ENCODE measurements at regions not wholly inside any gene's neighbourhood (a gene's known extent, or its start where the extent isn't known, plus 50 kb on each side); places are given as distances from the start of the nearest gene placed in this dataset.
"Not testable (repeated sequence)": the region's sequence is repeated elsewhere in the genome, so short reads cannot be mapped to it uniquely, and the experiment has no call there.

DNA sequence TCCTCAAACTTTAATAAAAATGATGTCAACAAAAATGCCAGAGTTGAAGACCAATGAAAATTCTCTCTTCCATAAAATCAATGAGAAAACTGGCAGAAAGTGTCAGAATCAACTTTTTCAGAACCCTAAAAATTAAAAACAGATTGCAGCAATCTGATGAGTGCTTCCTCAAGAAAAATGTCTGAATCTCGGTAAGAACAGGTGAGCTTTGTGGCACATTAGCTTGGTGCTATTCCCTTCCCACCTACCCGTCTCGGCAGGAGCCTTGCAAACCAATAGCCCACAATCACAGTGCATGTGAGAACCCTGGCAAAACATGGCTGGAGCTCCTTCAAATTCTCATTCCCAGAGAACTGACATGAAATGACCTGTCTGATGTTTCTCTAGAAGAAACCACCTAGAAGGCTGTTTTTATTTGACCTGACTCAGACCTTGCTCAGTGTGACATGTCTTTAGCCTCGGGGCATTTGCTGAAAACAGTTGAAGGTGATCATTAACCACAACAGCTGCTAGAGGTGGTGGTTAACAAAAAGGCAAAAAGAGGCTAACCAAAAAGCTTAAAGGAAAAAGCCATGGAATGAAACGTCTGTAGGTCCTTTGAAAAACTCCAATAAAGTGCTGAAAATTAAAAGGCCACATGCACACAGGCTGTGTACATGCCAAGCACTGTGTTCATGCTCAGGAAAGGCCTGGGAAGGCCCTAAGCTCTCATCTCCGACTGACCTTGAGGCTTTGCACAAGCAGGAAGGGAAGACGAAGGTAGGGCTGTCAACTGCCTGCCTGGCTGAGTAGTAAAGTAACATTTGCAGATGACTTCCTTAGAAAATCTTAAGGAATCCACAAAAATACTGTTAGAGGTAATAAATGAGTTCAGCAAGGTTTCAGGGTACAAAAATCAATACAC, 253.0 kb upstream of the NSMCE3 start:
- H3K27ac Mint-ChIP-seq, result no peak overlapping the region
- H3K4me1 Mint-ChIP-seq (ENCODE audit: low read depth), result no peaks in the 10 kb centered on the region
- H3K9me3 Mint-ChIP-seq (ENCODE audit: low read depth), result peaks cover 9% of the 10 kb centered on the region
- peaks cover 9% of the 10 kb centered on the region for H3K27me3 Mint-ChIP-seq
- no peak overlapping the region for H3K4me3 Mint-ChIP-seq
- no peaks in the 10 kb centered on the region for H3K36me3 Mint-ChIP-seq

DNA sequence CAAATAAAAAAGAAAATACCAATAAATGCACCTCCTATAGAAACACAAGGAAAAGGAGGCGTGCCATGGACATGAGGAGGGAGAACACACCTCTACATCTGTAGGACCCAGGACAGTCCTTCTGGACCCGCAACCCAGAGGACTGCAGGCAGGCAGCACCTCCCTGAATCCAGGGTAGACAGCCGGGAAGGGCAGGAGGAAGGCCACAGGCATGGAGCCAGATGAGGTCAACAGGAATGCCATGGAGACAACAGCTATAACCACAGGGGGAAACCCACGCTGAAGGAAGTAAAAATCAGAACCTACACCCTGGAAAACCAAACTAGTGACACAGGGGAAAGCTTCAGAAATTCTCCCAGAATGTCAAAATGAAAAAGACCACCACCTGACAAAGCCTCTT, 248.8 kb upstream of the NSMCE3 start:
- Mint-ChIP-seq H3K36me3 (no peaks in the 10 kb centered on the region), H3K27ac (no peak overlapping the region), H3K4me1 (ENCODE audit: low read depth) (no peaks in the 10 kb centered on the region)

DNA sequence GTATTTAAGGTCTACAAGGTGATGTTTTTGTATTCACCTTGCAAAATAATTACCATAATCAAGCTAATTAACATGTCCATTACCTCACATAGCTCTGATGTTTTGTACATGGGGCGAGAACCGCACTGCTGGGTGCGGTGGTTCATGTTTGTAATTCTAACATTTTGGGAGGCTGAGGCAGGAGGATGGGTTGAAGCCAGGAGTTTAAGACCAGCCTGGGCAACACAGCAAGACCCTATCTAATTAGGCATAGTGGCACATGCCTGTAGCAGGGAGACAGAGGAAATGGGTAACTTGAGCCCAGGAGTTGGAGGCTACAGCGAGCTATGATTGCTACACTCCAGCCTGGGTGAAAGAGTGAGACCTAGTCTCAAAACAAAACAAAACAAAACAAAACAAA, 248.2 kb upstream of the NSMCE3 start:
- no peaks in the 10 kb centered on the region for H3K36me3 Mint-ChIP-seq
- H3K27me3 Mint-ChIP-seq, result peaks cover 6% of the 10 kb centered on the region
- no peaks in the 10 kb centered on the region for H3K4me1 Mint-ChIP-seq (ENCODE audit: low read depth)
- H3K9me3 Mint-ChIP-seq (ENCODE audit: low read depth), result peaks cover 10% of the 10 kb centered on the region
- H3K4me3 Mint-ChIP-seq, result no peak overlapping the region
- H3K27ac Mint-ChIP-seq, result no peak overlapping the region

More for the DNA sequence above, 248.8 kb upstream of the NSMCE3 start:
- Mint-ChIP-seq H3K4me3 (no peak overlapping the region), H3K9me3 (ENCODE audit: low read depth) (peaks cover 10% of the 10 kb centered on the region), H3K27me3 (peaks cover 10% of the 10 kb centered on the region)

DNA sequence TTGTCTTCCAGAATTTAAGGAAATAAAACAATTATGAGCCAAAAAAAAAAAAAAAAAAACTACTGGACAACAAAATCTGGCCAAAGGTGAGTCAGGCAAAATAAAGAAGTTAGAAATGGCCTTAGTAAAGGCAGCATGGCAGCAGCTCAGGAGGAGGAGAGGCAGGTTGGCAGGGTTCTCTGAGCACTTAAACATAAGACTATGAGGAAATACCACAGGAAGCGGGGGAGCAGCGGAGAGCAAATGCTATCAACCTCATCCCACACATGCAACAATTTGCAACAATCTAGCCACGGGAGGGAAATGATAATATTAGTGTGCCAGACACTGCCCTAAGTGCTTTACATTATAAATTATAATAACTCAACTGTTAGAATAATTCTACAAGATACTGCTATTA, 247.3 kb upstream of the NSMCE3 start:
- peaks cover 10% of the 10 kb centered on the region for H3K9me3 Mint-ChIP-seq (ENCODE audit: low read depth)
- no peaks in the 10 kb centered on the region for H3K4me1 Mint-ChIP-seq (ENCODE audit: low read depth)
- H3K36me3 Mint-ChIP-seq, result no peaks in the 10 kb centered on the region
- peaks cover 6% of the 10 kb centered on the region for H3K27me3 Mint-ChIP-seq
- no peak overlapping the region for H3K4me3 Mint-ChIP-seq
- H3K27ac Mint-ChIP-seq, result no peak overlapping the region

DNA sequence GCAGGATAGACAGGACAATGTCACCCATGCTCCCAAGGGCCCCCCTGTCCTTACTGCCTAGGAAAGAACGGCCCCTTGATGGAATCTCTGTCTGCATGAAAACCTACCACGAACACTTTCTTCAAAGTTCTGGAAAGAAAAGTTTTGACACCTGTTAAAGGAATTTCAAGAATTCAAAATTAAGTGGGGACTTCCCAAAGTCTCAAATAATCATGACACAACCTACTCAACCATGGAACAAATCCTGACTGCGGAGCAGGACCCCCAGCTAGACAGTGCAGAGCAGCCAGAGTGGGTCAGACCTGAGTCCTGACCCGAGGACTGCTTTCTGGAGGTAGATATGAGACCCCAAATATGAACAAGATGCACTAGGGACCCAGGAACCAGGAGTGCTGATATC, 245.3 kb upstream of the NSMCE3 start:
- no peak overlapping the region for H3K27ac Mint-ChIP-seq
- no peak overlapping the region for H3K4me3 Mint-ChIP-seq
- no peaks in the 10 kb centered on the region for H3K36me3 Mint-ChIP-seq
- H3K4me1 Mint-ChIP-seq (ENCODE audit: low read depth), result no peaks in the 10 kb centered on the region
- H3K27me3 Mint-ChIP-seq, result peaks cover 6% of the 10 kb centered on the region
- H3K9me3 Mint-ChIP-seq (ENCODE audit: low read depth), result peaks cover 10% of the 10 kb centered on the region

DNA sequence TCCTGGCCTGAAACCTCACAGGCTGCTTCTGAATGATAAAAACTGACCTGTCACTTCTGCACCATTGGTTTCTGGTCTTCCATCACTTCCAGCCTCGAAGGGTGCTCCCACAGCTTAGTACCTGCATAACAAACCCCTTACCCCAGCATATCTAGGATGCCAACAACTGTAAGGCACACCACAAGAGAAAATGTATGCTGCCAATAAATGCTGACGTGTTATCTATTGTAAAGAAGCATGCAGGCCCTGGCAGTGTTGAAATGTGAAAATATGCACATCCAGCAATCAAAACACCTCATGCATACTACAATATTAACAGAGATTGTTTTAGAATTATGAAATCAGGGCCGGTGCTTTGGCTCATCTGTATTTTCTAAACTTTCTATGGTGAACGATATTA, 242.0 kb upstream of the NSMCE3 start:
- Mint-ChIP-seq H3K27me3 (peaks cover 6% of the 10 kb centered on the region), H3K4me1 (ENCODE audit: low read depth) (no peaks in the 10 kb centered on the region), H3K9me3 (ENCODE audit: low read depth) (no peaks in the 10 kb centered on the region), H3K36me3 (no peaks in the 10 kb centered on the region), H3K4me3 (no peak overlapping the region), H3K27ac (no peak overlapping the region)

DNA sequence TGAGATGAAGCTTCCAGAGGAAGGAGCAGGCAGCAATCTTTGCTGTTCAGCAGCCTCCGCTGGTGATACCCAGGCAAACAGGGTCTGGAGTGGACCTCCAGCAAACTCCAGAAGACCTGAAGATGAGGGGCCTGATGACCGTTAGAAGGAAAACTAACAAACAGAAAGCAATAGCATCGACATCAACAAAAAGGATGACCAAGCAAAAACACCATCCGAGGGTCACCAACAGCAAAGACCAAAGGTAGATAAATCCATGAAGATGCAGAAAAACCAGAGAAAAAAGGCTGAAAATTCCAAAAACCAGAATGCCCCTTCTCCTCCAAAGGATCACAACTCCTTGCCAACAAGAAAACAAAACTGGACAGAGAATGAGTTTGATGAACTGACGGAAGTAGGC, 235.9 kb upstream of the NSMCE3 start:
- H3K4me3 Mint-ChIP-seq; H3K27ac Mint-ChIP-seq; H3K36me3 Mint-ChIP-seq; H3K4me1 Mint-ChIP-seq (ENCODE audit: low read depth); H3K9me3 Mint-ChIP-seq (ENCODE audit: low read depth): not testable (repeated sequence)
- peaks cover 23% of the 10 kb centered on the region for H3K27me3 Mint-ChIP-seq

DNA sequence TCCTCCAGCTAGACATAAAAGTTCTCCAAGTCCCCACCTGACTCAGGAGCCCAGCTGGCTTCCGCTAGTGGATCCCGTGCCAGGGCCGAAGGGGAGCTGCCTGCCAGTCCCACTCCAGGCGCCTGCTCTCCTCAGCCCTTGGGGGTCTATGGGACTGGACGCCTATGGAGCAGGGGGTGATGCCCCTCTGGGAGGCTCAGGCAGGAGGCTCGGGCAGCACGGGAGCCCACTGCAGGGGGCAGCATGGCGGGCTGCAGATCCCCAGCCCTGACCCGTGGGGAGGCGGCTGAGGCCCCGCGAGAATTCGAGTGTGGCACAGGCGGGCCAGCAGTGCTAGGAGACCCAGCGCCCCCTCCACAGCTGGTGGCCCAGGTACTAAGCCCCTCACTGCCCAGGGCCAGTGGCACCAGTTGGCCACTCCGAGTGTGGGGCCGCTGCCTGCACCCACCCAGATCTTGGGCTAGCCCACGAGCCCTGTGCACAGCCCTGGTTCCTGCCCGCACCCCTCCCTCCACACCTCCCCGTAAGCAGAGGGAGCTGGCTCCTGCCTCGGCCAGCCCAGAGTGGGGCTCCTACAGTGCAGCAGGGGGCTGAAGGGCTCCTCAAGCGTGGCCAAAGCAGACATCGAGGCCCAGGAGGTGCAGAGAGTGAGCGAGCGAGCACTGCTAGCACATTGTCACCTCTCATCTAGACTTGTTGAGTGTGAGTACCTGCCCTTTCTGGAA, 221.3 kb upstream of the NSMCE3 start:
- no peaks in the 10 kb centered on the region for H3K4me1 Mint-ChIP-seq (ENCODE audit: low read depth)
- H3K27me3 Mint-ChIP-seq, result peaks cover 2% of the 10 kb centered on the region
- H3K4me3 Mint-ChIP-seq, result no peak overlapping the region

DNA sequence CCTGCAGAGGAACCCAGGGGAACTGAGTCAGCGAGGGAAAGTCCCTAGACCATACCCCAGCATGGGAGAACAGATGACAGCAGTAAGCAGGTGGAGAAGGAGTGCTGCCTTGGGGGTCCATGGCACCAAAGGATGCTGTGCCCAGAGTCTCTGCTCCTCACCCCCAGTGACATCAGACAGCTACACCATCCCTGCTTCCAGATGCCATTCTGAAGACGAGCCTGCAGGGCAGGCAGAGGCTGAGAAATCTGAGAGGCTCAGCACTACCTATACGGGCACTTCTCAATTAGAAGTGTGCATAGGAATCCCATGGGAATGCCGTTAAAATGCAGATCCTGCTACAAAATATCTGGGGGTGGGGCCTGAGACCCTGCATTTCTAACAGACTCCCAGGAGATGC, 211.3 kb upstream of the NSMCE3 start:
- no peaks in the 10 kb centered on the region for H3K36me3 Mint-ChIP-seq
- peaks cover 4% of the 10 kb centered on the region for H3K27me3 Mint-ChIP-seq
- no peaks in the 10 kb centered on the region for H3K4me1 Mint-ChIP-seq (ENCODE audit: low read depth)
- no peak overlapping the region for H3K27ac Mint-ChIP-seq
- no peak overlapping the region for H3K4me3 Mint-ChIP-seq
- no peaks in the 10 kb centered on the region for H3K9me3 Mint-ChIP-seq (ENCODE audit: low read depth)

More for the DNA sequence above, 221.3 kb upstream of the NSMCE3 start:
- no peaks in the 10 kb centered on the region for H3K36me3 Mint-ChIP-seq
- H3K9me3 Mint-ChIP-seq (ENCODE audit: low read depth), result no peaks in the 10 kb centered on the region
- no peak overlapping the region for H3K27ac Mint-ChIP-seq

DNA sequence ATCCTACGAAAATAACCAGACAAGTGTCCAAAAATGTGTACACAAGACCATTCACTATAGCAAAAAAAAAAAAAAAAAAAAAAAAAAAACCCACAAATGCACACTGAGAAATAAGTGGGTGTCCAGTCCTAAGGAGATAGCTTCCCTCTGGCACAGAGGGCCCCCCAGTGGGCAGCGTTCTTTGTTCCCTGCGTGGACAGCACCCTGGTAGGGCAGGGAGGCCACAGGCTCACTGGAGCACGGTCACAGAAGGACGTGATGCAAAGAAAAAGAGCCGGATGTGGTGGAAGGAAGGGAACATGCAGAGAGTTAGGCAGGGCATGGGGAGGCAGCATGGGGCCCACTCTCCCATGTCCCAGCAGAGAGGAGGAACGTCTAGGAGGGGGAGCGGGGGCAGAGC, 210.7 kb upstream of the NSMCE3 start:
- H3K4me3 Mint-ChIP-seq, result no peak overlapping the region
- no peak overlapping the region for H3K27ac Mint-ChIP-seq
- no peaks in the 10 kb centered on the region for H3K9me3 Mint-ChIP-seq (ENCODE audit: low read depth)
- H3K27me3 Mint-ChIP-seq, result peaks cover 4% of the 10 kb centered on the region
- H3K36me3 Mint-ChIP-seq, result no peaks in the 10 kb centered on the region
- no peaks in the 10 kb centered on the region for H3K4me1 Mint-ChIP-seq (ENCODE audit: low read depth)

DNA sequence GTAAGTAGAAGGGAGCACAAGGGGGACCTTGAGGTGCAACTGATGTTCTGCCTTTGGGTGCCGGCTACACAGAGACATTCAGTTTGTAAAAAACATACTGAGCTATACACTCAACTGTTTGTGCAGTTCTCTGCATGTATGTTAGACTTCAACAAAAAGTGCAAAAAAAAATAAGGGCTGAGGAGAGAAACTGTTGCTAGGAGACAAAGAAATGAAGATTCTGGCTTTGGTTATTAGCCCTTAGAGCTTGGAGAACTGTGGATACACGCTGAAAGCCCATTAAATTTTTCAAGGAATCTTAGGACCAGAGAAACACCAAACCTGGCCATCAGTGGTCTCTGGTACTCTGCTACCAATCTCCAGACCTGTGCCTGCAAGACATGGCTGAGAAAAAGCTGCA, 207.6 kb upstream of the NSMCE3 start:
- H3K27ac Mint-ChIP-seq, result no peak overlapping the region
- no peaks in the 10 kb centered on the region for H3K36me3 Mint-ChIP-seq
- no peaks in the 10 kb centered on the region for H3K9me3 Mint-ChIP-seq (ENCODE audit: low read depth)
- H3K27me3 Mint-ChIP-seq, result peaks cover 4% of the 10 kb centered on the region
- no peak overlapping the region for H3K4me3 Mint-ChIP-seq
- no peaks in the 10 kb centered on the region for H3K4me1 Mint-ChIP-seq (ENCODE audit: low read depth)

DNA sequence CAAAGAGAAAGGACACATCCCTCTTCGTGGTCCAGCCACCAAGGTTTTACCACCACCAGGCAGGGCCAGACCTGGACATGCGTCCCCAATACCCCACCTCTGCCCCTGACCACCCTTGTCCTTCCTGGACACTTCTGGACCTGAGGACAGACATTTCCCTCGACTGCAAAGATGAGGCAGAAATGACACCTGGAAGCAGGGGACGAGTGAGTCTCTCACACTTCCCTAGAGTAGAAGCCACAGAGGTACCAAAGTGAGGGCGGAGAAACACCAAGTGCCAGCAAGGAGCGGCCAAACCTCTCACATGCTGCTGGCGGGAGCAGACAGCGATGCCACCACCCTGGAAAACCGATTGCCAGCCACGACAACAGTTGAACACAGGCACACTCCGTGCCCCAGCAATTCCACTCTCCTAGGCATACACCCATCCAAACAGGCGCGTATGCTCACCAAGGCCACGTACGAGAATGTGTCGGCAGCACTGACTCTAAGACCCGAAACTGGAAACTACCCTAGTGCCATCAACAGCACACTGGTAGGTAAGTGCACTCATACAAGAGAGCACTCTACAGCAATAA, 207.0 kb upstream of the NSMCE3 start:
- Mint-ChIP-seq H3K27me3 (peaks cover 4% of the 10 kb centered on the region), H3K36me3 (no peaks in the 10 kb centered on the region), H3K27ac (no peak overlapping the region), H3K4me3 (no peak overlapping the region), H3K4me1 (ENCODE audit: low read depth) (no peaks in the 10 kb centered on the region), H3K9me3 (ENCODE audit: low read depth) (no peaks in the 10 kb centered on the region)

DNA sequence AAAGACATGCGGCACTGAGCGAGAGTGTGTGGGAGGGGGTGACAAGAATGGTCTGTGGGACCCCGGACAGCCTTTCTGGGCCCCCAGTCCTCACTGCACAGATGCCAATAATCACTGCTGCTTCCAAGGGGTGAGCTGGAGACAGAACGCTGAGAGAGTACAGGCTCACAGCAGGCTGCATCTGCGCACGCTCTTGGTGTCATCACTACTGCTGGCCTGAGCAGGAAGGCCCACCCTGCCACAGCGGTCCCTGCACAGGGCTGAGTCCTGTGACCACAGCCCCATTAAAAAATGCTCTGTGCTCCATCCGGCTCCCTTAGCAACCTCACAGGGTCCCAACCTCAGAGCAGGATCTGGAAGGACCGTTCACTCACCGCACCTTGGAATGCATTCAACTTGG, 205.5 kb upstream of the NSMCE3 start:
- H3K4me1 Mint-ChIP-seq (ENCODE audit: low read depth), result no peaks in the 10 kb centered on the region
- no peaks in the 10 kb centered on the region for H3K36me3 Mint-ChIP-seq
- H3K4me3 Mint-ChIP-seq, result no peak overlapping the region
- no peaks in the 10 kb centered on the region for H3K9me3 Mint-ChIP-seq (ENCODE audit: low read depth)
- H3K27ac Mint-ChIP-seq, result no peak overlapping the region
- H3K27me3 Mint-ChIP-seq, result peaks cover 4% of the 10 kb centered on the region

DNA sequence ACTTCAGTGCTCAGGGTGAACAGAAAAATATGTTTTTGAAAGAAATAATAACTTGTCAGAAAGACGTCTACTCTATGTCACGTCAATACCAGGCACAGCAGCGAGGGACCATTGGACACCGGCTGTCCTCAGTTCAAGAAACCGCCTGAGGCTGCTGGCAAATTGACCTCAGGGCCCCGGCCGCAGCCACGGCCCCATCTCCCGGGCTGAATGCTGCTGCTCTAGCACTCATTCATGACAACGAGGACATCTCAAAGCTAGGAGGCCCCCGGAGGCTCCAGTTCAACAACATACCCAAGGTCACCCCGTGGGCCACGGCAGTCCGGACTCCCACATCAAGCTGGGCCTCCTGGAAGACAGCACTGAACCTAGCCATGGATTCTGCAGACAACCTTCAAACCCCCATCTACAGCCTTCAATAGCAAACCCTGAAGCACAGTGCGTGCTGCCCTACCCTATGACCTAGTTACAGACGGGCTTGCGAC, 204.0 kb upstream of the NSMCE3 start:
- no peak overlapping the region for H3K27ac Mint-ChIP-seq
- peaks cover 2% of the 10 kb centered on the region for H3K27me3 Mint-ChIP-seq
- no peaks in the 10 kb centered on the region for H3K36me3 Mint-ChIP-seq
- no peaks in the 10 kb centered on the region for H3K9me3 Mint-ChIP-seq (ENCODE audit: low read depth)
- no peaks in the 10 kb centered on the region for H3K4me1 Mint-ChIP-seq (ENCODE audit: low read depth)
- H3K4me3 Mint-ChIP-seq, result no peak overlapping the region

DNA sequence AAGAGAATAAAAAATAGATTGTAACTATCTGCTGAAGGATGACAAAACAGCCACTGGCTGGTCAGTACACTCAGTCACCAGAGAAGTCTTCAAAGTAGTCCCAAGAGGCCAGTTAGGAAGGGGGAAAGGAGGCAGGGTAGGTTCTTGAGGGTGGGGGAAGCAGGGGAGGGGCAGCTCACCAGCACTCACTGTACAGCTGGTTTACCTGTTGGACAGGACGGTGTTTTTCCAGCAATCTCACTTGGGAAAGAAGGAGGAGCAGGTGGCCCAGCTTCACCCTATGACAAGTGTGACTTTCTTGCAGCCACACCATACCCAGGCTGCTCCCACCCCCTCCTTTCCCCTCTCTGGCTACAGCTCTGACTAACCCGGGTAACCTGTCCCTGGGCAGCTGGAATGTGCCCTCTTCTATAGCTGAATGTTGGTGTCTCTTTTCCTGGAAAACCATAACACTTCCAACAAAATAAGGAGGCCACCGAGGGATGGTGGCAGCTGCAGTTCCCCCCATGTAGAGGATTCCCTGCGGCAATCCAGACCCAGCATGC, 203.4 kb upstream of the NSMCE3 start:
- no peaks in the 10 kb centered on the region for H3K36me3 Mint-ChIP-seq
- H3K27ac Mint-ChIP-seq, result no peak overlapping the region
- peaks cover 2% of the 10 kb centered on the region for H3K27me3 Mint-ChIP-seq
- no peak overlapping the region for H3K4me3 Mint-ChIP-seq
- H3K4me1 Mint-ChIP-seq (ENCODE audit: low read depth), result no peaks in the 10 kb centered on the region
- no peaks in the 10 kb centered on the region for H3K9me3 Mint-ChIP-seq (ENCODE audit: low read depth)

All from activated naive CD8-positive, alpha-beta T cell (primary cell).